ENCODE measurements at regions not wholly inside any gene's neighbourhood (a gene's known extent, or its start where the extent isn't known, plus 50 kb on each side); places are given as distances from the start of the nearest gene placed in this dataset.

- no peak for TF ChIP-seq CTCF (IDR thresholded peaks at IDR 0.05)
- no peaks in the 10 kb centered on the region for H3K9me3 Mint-ChIP-seq
- Histone ChIP-seq H3K4me1 (ENCODE audit: control insufficient read depth, insufficient read depth, low read length) (no peaks in the 10 kb centered on the region), H3K27ac (ENCODE audit: low read length) (no peak overlapping the region), H3K9me3 (ENCODE audit: control insufficient read depth, insufficient read depth, low read length) (peaks cover 2% of the 10 kb centered on the region), H3K27me3 (ENCODE audit: control insufficient read depth, insufficient read depth, low read length) (no peaks in the 10 kb centered on the region), H3K4me3 (ENCODE audit: low read length) (no peak overlapping the region), H3K36me3 (ENCODE audit: control insufficient read depth, insufficient read depth, low read length) (no peaks in the 10 kb centered on the region)
- no peak for ATAC-seq
- peaks cover 6% of the 10 kb centered on the region for H3K36me3 Mint-ChIP-seq
- no peak overlapping the region for H3K4me3 Mint-ChIP-seq
- H3K4me1 Mint-ChIP-seq: peaks cover 5 to 13% of the 10 kb centered on the region in 2 donors
- H3K27ac Mint-ChIP-seq: no peak overlapping the region
- H3K27me3 Mint-ChIP-seq (ENCODE audit: low read depth in 2 of 2): no peaks in the 10 kb centered on the region
- no peak for DNase-seq
- intact Hi-C loops (cut with micrococcal nuclease): no loop called here
- WGBS (ENCODE audit: insufficient coverage): 93% methylated on average over 5 of the region's 5 CpGs
Measured at GRCh38 chr14:71492346-71492745, 439.9 kb upstream of the RGS6 start.

- no peaks in the 10 kb centered on the region for H3K4me1 ChIP-seq (ENCODE audit: control insufficient read depth, insufficient read depth, low read length)
- TF ChIP-seq CTCF (IDR thresholded peaks at IDR 0.05): no peak
- H3K4me3 ChIP-seq (ENCODE audit: low read length): no peak overlapping the region
- H3K36me3 ChIP-seq (ENCODE audit: control insufficient read depth, insufficient read depth, low read length): no peaks in the 10 kb centered on the region
- H3K27ac ChIP-seq (ENCODE audit: low read length): no peak overlapping the region
- H3K9me3 ChIP-seq (ENCODE audit: control insufficient read depth, insufficient read depth, low read length): peaks cover 2% of the 10 kb centered on the region
- Mint-ChIP-seq H3K36me3 (peaks cover 6% of the 10 kb centered on the region), H3K4me1 (peaks cover 7 to 13% of the 10 kb centered on the region in 2 donors), H3K27ac (no peak overlapping the region), H3K4me3 (no peak overlapping the region), H3K9me3 (no peaks in the 10 kb centered on the region), H3K27me3 (ENCODE audit: low read depth in 2 of 2) (no peaks in the 10 kb centered on the region)
- intact Hi-C loops (cut with micrococcal nuclease): no loop called here
- no peaks in the 10 kb centered on the region for H3K27me3 ChIP-seq (ENCODE audit: control insufficient read depth, insufficient read depth, low read length)
- no peak for DNase-seq
- no peak for ATAC-seq
- no CpG with 5 or more reads among the region's 2 CpGs for WGBS (ENCODE audit: insufficient coverage)
Measured at GRCh38 chr14:71497645-71498086, 434.6 kb upstream of the RGS6 start.

GRCh38 chr14:71498212-71498611 is 434.0 kb upstream of the RGS6 start:
- 100% methylated on average over 1 of the region's 1 CpG for WGBS (ENCODE audit: insufficient coverage)
- H3K4me1 Mint-ChIP-seq: peaks cover 7 to 13% of the 10 kb centered on the region in 2 donors
- Histone ChIP-seq H3K27me3 (ENCODE audit: control insufficient read depth, insufficient read depth, low read length) (no peaks in the 10 kb centered on the region), H3K4me3 (ENCODE audit: low read length) (no peak overlapping the region), H3K27ac (ENCODE audit: low read length) (no peak overlapping the region), H3K9me3 (ENCODE audit: control insufficient read depth, insufficient read depth, low read length) (peaks cover 2% of the 10 kb centered on the region), H3K36me3 (ENCODE audit: control insufficient read depth, insufficient read depth, low read length) (no peaks in the 10 kb centered on the region), H3K4me1 (ENCODE audit: control insufficient read depth, insufficient read depth, low read length) (no peaks in the 10 kb centered on the region)
- intact Hi-C loops (cut with micrococcal nuclease): no loop called here
- no peaks in the 10 kb centered on the region for H3K27me3 Mint-ChIP-seq (ENCODE audit: low read depth in 2 of 2)
- DNase-seq (no peak), ATAC-seq (no peak)
- H3K36me3 Mint-ChIP-seq: peaks cover 6% of the 10 kb centered on the region
- no peak overlapping the region for H3K27ac Mint-ChIP-seq
- H3K9me3 Mint-ChIP-seq: no peaks in the 10 kb centered on the region
- no peak overlapping the region for H3K4me3 Mint-ChIP-seq
- TF ChIP-seq CTCF (IDR thresholded peaks at IDR 0.05): no peak

- TF ChIP-seq CTCF (IDR thresholded peaks at IDR 0.05): no peak
- Mint-ChIP-seq H3K4me3 (no peak overlapping the region), H3K36me3 (peaks cover 6% of the 10 kb centered on the region), H3K9me3 (no peaks in the 10 kb centered on the region), H3K27ac (no peak overlapping the region), H3K4me1 (peaks cover 7 to 13% of the 10 kb centered on the region in 2 donors), H3K27me3 (ENCODE audit: low read depth in 2 of 2) (no peaks in the 10 kb centered on the region)
- ATAC-seq (no peak), DNase-seq (no peak)
- no peak overlapping the region for H3K27ac ChIP-seq (ENCODE audit: low read length)
- H3K36me3 ChIP-seq (ENCODE audit: control insufficient read depth, insufficient read depth, low read length): no peaks in the 10 kb centered on the region
- no peaks in the 10 kb centered on the region for H3K4me1 ChIP-seq (ENCODE audit: control insufficient read depth, insufficient read depth, low read length)
- peaks cover 2% of the 10 kb centered on the region for H3K9me3 ChIP-seq (ENCODE audit: control insufficient read depth, insufficient read depth, low read length)
- H3K27me3 ChIP-seq (ENCODE audit: control insufficient read depth, insufficient read depth, low read length): no peaks in the 10 kb centered on the region
- WGBS (ENCODE audit: insufficient coverage): 88% methylated on average over 3 of the region's 3 CpGs
- intact Hi-C loops (cut with micrococcal nuclease): no loop called here
- H3K4me3 ChIP-seq (ENCODE audit: low read length): no peak overlapping the region
Measured at GRCh38 chr14:71499018-71499417, 433.2 kb upstream of the RGS6 start.
